Liver (tissue), 8 donors: ENCODE measurements at regions not wholly inside any gene's neighbourhood (a gene's known extent, or its start where the extent isn't known, plus 50 kb on each side); places are given as distances from the start of the nearest gene placed in this dataset.
A peak's percentile ranks its signal among the peaks of the same experiment; 100 is the strongest.
"Not testable (repeated sequence)": the region's sequence is repeated elsewhere in the genome, so short reads cannot be mapped to it uniquely, and the experiment has no call there.

Source experiments
- DNase-seq: peaks from one replicate; pipeline ENCODE4 v3.0.0-alpha.2; 2017; ENCODE audit warnings: low spot score
- H3K27ac ChIP-seq, 2 donors: one replicate each; pipeline ENCODE4 v1.7.0; 2013; ENCODE audit warnings: inconsistent platforms in 2 of 2, low read length in 2 of 2, control low read depth in 1 of 2, low read depth in 1 of 2, mild to moderate bottlenecking in 1 of 2
- H3K27me3 ChIP-seq, 4 donors: one replicate each; pipeline versions ENCODE4 v1.6.1 to v1.7.0; 2013; ENCODE audit warnings: low read length in 3 of 4, inconsistent platforms in 1 of 4, mild to moderate bottlenecking in 1 of 4, moderate library complexity in 1 of 4; ENCODE audit not compliant: control insufficient read depth in 4 of 4, insufficient read depth in 4 of 4
- H3K36me3 ChIP-seq, 4 donors: one replicate each; pipeline versions ENCODE4 v1.6.1 to v1.7.0; 2013; ENCODE audit warnings: low read length in 3 of 4, mild to moderate bottlenecking in 3 of 4, low read depth in 1 of 4, moderate library complexity in 1 of 4; ENCODE audit not compliant: control insufficient read depth in 4 of 4, insufficient read depth in 3 of 4
- H3K4me1 ChIP-seq, 4 donors: one replicate each; pipeline versions ENCODE4 v1.6.1 to v1.7.0; 2013; ENCODE audit warnings: low read length in 3 of 4, mild to moderate bottlenecking in 3 of 4, moderate library complexity in 1 of 4; ENCODE audit not compliant: control insufficient read depth in 4 of 4, insufficient read depth in 4 of 4
- H3K4me3 ChIP-seq, 3 donors: one replicate each; pipeline versions ENCODE4 v1.6.1 to v1.7.0; 2013; ENCODE audit warnings: low read length in 3 of 3, control low read depth in 1 of 3, low read depth in 1 of 3, mild to moderate bottlenecking in 1 of 3
- H3K9ac ChIP-seq, 2 donors: one replicate each; pipeline ENCODE4 v1.7.0; 2013; ENCODE audit warnings: low read length in 2 of 2, mild to moderate bottlenecking in 2 of 2, moderate library complexity in 2 of 2, control low read depth in 1 of 2, low read depth in 1 of 2
- H3K9me3 ChIP-seq, 4 donors: one replicate each; pipeline versions ENCODE4 v1.6.1 to v1.7.0; 2013; ENCODE audit warnings: low read length in 3 of 4; ENCODE audit not compliant: control insufficient read depth in 4 of 4
- CTCF ChIP-seq: fragments of 150-350 bp; IDR thresholded peaks from 2 replicates; pipeline ENCODE4 v1.5.1; 2017; ENCODE audit warnings: improper control_type of control experiment, low read depth, low read length; ENCODE audit not compliant: missing input control
- EGR1 ChIP-seq, 2 donors: IDR thresholded peaks; 2 replicates each; pipeline ENCODE4 v1.6.1; 2016 to 2018; ENCODE audit warnings: antibody characterized with exemption in 2 of 2, low read depth in 2 of 2
- FOXA1 ChIP-seq: IDR thresholded peaks from 2 replicates; pipeline ENCODE4 v1.6.1; 2016; ENCODE audit warnings: antibody characterized with exemption
- FOXA2 ChIP-seq: IDR thresholded peaks from 2 replicates; pipeline ENCODE4 v1.6.1; 2016; ENCODE audit warnings: antibody characterized with exemption
- GABPA ChIP-seq, 2 donors: IDR thresholded peaks in 1 of 2; conservative IDR thresholded peaks in 1 of 2; 2 replicates each; pipeline ENCODE4 v1.6.1; 2016; ENCODE audit warnings: antibody characterized with exemption in 2 of 2, mild to moderate bottlenecking in 1 of 2, moderate library complexity in 1 of 2
- HNF4A ChIP-seq, 2 donors: conservative IDR thresholded peaks; 2 replicates each; pipeline ENCODE4 v1.6.1; 2016; ENCODE audit warnings: antibody characterized with exemption in 2 of 2, mild to moderate bottlenecking in 2 of 2
- HNF4G ChIP-seq: IDR thresholded peaks from 2 replicates; pipeline ENCODE4 v1.6.1; 2016; ENCODE audit warnings: antibody characterized with exemption
- JUND ChIP-seq, 2 donors: IDR thresholded peaks; 2 replicates each; pipeline ENCODE4 v1.6.1; 2016; ENCODE audit warnings: antibody characterized with exemption in 2 of 2
- MAX ChIP-seq: IDR thresholded peaks from 2 replicates; pipeline ENCODE4 v1.6.1; 2016; ENCODE audit warnings: antibody characterized with exemption
- RAD21 ChIP-seq, 2 donors: IDR thresholded peaks; 2 replicates each; pipeline ENCODE4 v1.6.1; 2016; ENCODE audit warnings: antibody characterized with exemption in 2 of 2, mild to moderate bottlenecking in 2 of 2
- RXRA ChIP-seq, 2 donors: IDR thresholded peaks; 2 replicates each; pipeline ENCODE4 v1.6.1; 2017 to 2018; ENCODE audit warnings: antibody characterized with exemption in 2 of 2, mild to moderate bottlenecking in 1 of 2
- TAF1 ChIP-seq: conservative IDR thresholded peaks from 2 replicates; pipeline ENCODE4 v1.6.1; 2016; ENCODE audit warnings: antibody characterized with exemption, mild to moderate bottlenecking
- YY1 ChIP-seq: IDR thresholded peaks from 2 replicates; pipeline ENCODE4 v1.6.1; 2016; ENCODE audit warnings: antibody characterized with exemption, mild to moderate bottlenecking
- ZBTB33 ChIP-seq: IDR thresholded peaks from 2 replicates; pipeline ENCODE4 v1.6.1; 2016; ENCODE audit warnings: antibody characterized with exemption
- WGBS: extraction: QIAGEN DNeasy Blood & Tissue Kit; methylation state at CpG from one replicate; pipeline ENCODE4 v1.1.7; 2013; 5-methylcytosine and 5-hydroxymethylcytosine counted together
- donor health status: healthy.
- donor health status: healthy.
- donor health status: healthy.
- donor health status: healthy.
- donor health status: healthy.

- no peak for TF ChIP-seq FOXA2
- no peak for TF ChIP-seq TAF1
- TF ChIP-seq ZBTB33, result no peak
- TF ChIP-seq RXRA (IDR thresholded peaks at IDR 0.05), result no peak
Measured at GRCh38 chr11:134499990-134500389, 87.9 kb upstream of the B3GAT1 start (continued).

GRCh38 chr11:134498326-134499139, 86.5 kb upstream of the B3GAT1 start:
- no peaks in the 10 kb centered on the region for H3K27me3 ChIP-seq
- H3K9me3 ChIP-seq, result no peaks in the 10 kb centered on the region
- no peak for DNase-seq
- H3K36me3 ChIP-seq, result no peaks in the 10 kb centered on the region
- WGBS, result 85% methylated on average over 19 of the region's 19 CpGs
- no peak overlapping the region for H3K4me3 ChIP-seq
- peak overlapping the region in 1 of 2 donors; percentile 12 for H3K27ac ChIP-seq
- TF ChIP-seq HNF4A (conservative IDR thresholded peaks at IDR 0.05), result peak in 1 of 2 donors; percentile 60
- TF ChIP-seq RXRA (IDR thresholded peaks at IDR 0.05), result peak in 1 of 2 donors; percentile 61
- TF ChIP-seq YY1, result peak; percentile 42
- TF ChIP-seq EGR1 (IDR thresholded peaks at IDR 0.05; ENCODE audit: low read depth in 2 of 2), result no peak
- no peak for TF ChIP-seq FOXA2
- H3K4me1 ChIP-seq, result peaks cover 0 to 15% (median 10%) of the 10 kb centered on the region in 4 donors
- H3K9ac ChIP-seq, result no peak overlapping the region

GRCh38 chr11:134497586-134497985, 85.5 kb upstream of the B3GAT1 start:
- no peak for DNase-seq
- Histone ChIP-seq H3K9me3 (no peaks in the 10 kb centered on the region), H3K4me3 (no peak overlapping the region), H3K4me1 (peaks cover 0 to 15% (median 10%) of the 10 kb centered on the region in 4 donors), H3K27ac (peak overlapping the region in 1 of 2 donors; percentile 12), H3K27me3 (no peaks in the 10 kb centered on the region), H3K9ac (no peak overlapping the region), H3K36me3 (no peaks in the 10 kb centered on the region)
- TF ChIP-seq CTCF (no peak), RAD21 (IDR thresholded peaks at IDR 0.05) (no peak), RXRA (IDR thresholded peaks at IDR 0.05) (no peak), YY1 (no peak), GABPA (IDR thresholded peaks at IDR 0.05 in 1 of 2, conservative IDR thresholded peaks at IDR 0.05 in 1 of 2) (no peak), MAX (no peak), EGR1 (IDR thresholded peaks at IDR 0.05; ENCODE audit: low read depth in 2 of 2) (no peak), FOXA1 (peak; percentile 18), JUND (IDR thresholded peaks at IDR 0.05) (no peak), HNF4G (no peak), FOXA2 (peak; percentile 81)
- 15% methylated on average over 5 of the region's 5 CpGs for WGBS

- not testable (repeated sequence) for H3K9me3 ChIP-seq, H3K9ac ChIP-seq, H3K27ac ChIP-seq, H3K36me3 ChIP-seq, H3K27me3 ChIP-seq, H3K4me3 ChIP-seq, DNase-seq
- WGBS, result 85% methylated on average over 2 of the region's 2 CpGs
- peaks cover 0 to 15% (median 10%) of the 10 kb centered on the region in 4 donors for H3K4me1 ChIP-seq
Measured at GRCh38 chr11:134496058-134496457, 84.0 kb upstream of the B3GAT1 start.

- H3K9ac ChIP-seq, H3K36me3 ChIP-seq, H3K27ac ChIP-seq, H3K9me3 ChIP-seq, H3K4me3 ChIP-seq, H3K27me3 ChIP-seq, DNase-seq: not testable (repeated sequence)
- H3K4me1 ChIP-seq, result peaks cover 0 to 15% (median 10%) of the 10 kb centered on the region in 4 donors
- 93% methylated on average over 2 of the region's 2 CpGs for WGBS
Measured at GRCh38 chr11:134494395-134494794, 82.4 kb upstream of the B3GAT1 start.

GRCh38 chr11:134492411-134492810, 80.4 kb upstream of the B3GAT1 start:
- 99% methylated on average over 2 of the region's 2 CpGs for WGBS
- not testable (repeated sequence) for H3K4me1 ChIP-seq, H3K27ac ChIP-seq, H3K9me3 ChIP-seq, H3K9ac ChIP-seq, DNase-seq, H3K4me3 ChIP-seq, H3K36me3 ChIP-seq, H3K27me3 ChIP-seq
